ENCODE measurements at regions not wholly inside any gene's neighbourhood (a gene's known extent, or its start where the extent isn't known, plus 50 kb on each side); places are given as distances from the start of the nearest gene placed in this dataset.
"Not testable (repeated sequence)": the region's sequence is repeated elsewhere in the genome, so short reads cannot be mapped to it uniquely, and the experiment has no call there.

GRCh38 chr7:63753160-63753559, 245.5 kb upstream of the ZNF722 start:
- TF ChIP-seq POLR2A, CTCF (IDR thresholded peaks at IDR 0.05): not testable (repeated sequence)
